PFSK-1 (cell line): ENCODE measurements at regions not wholly inside any gene's neighbourhood (a gene's known extent, or its start where the extent isn't known, plus 50 kb on each side); places are given as distances from the start of the nearest gene placed in this dataset.

Experiments used
- TAF1 ChIP-seq: IDR thresholded peaks from 2 replicates; pipeline ENCODE4 v1.6.1; 2012; ENCODE audit warnings: low read length, control low read depth, borderline replicate concordance; ENCODE audit not compliant: insufficient read depth
- TF ChIP-seq, protein P1 (sequence below), 2 experiments: IDR thresholded peaks; 2 replicates each; pipeline versions ENCODE4 v1.6.1 to v1.8.0; 2011 to 2012; ENCODE audit warnings: low read depth in 2 of 2, low read length in 2 of 2, control low read depth in 1 of 2, inconsistent platforms in 1 of 2, mild to moderate bottlenecking in 1 of 2, moderate library complexity in 1 of 2; ENCODE audit not compliant: insufficient read depth in 1 of 2

DNA sequence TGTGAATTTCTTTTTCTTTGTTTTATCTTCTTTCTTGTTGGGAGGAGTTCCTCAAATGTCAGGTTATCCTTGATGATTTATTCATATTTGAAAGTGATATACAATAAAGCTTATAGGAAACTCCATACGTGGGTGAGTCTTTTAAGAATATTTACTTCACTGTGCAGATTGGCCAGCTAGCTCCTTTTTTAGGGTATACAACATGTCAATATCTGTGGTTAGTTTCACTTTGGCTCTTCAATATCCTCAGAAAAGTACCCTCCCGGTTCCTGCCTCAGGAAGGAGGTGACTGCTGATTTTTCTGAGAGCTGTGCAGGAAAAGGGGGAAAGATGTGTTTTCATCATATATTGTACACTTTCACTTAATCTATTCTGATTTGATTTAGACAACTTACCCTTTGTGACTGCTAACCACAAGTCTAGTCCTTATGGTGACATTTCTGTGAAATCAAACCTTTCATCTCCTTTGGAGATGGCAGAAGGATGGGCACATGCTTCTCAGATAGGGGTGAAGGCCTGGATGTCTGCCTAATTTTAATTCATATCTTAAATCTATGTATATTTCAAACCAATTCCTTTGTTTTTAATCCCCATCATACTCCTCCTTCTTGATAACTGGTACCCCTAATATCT, 98.2 kb upstream of the NECTIN3 start:
- no peak for TF ChIP-seq TAF1
- TF ChIP-seq, protein P1, sequence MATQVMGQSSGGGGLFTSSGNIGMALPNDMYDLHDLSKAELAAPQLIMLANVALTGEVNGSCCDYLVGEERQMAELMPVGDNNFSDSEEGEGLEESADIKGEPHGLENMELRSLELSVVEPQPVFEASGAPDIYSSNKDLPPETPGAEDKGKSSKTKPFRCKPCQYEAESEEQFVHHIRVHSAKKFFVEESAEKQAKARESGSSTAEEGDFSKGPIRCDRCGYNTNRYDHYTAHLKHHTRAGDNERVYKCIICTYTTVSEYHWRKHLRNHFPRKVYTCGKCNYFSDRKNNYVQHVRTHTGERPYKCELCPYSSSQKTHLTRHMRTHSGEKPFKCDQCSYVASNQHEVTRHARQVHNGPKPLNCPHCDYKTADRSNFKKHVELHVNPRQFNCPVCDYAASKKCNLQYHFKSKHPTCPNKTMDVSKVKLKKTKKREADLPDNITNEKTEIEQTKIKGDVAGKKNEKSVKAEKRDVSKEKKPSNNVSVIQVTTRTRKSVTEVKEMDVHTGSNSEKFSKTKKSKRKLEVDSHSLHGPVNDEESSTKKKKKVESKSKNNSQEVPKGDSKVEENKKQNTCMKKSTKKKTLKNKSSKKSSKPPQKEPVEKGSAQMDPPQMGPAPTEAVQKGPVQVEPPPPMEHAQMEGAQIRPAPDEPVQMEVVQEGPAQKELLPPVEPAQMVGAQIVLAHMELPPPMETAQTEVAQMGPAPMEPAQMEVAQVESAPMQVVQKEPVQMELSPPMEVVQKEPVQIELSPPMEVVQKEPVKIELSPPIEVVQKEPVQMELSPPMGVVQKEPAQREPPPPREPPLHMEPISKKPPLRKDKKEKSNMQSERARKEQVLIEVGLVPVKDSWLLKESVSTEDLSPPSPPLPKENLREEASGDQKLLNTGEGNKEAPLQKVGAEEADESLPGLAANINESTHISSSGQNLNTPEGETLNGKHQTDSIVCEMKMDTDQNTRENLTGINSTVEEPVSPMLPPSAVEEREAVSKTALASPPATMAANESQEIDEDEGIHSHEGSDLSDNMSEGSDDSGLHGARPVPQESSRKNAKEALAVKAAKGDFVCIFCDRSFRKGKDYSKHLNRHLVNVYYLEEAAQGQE (IDR thresholded peaks at IDR 0.05; ENCODE audit: insufficient read depth in 1 of 2, low read depth in 2 of 2, low read length in 2 of 2) = no peak
